ENCODE measurements at regions not wholly inside any gene's neighbourhood (a gene's known extent, or its start where the extent isn't known, plus 50 kb on each side); places are given as distances from the start of the nearest gene placed in this dataset.

GRCh38 chr20:39588148-39588757 is 626.1 kb downstream of the DHX35 start:
- DNase-seq = peak in 1 of 3 donors; percentile 14

GRCh38 chr20:39581034-39581433 is 618.9 kb downstream of the DHX35 start:
- no peak for DNase-seq

- no peak for DNase-seq
These were observed 614.6 kb downstream of the DHX35 start for GRCh38 chr20:39576771-39577170.

- peak in 1 of 3 donors; percentile 22 for DNase-seq
These were observed 611.9 kb downstream of the DHX35 start for GRCh38 chr20:39574061-39574460.

- DNase-seq = no peak
These were observed 609.0 kb downstream of the DHX35 start for GRCh38 chr20:39571171-39571570.

GRCh38 chr20:39568109-39568508 is 606.0 kb downstream of the DHX35 start:
- no peak for DNase-seq

GRCh38 chr20:39563349-39563748 is 601.2 kb downstream of the DHX35 start:
- DNase-seq = no peak

- DNase-seq = no peak
These were observed 592.2 kb downstream of the DHX35 start for GRCh38 chr20:39554341-39554740.

- no peak for DNase-seq
These were observed 591.0 kb downstream of the DHX35 start for GRCh38 chr20:39553120-39553519.

GRCh38 chr20:39549733-39550132 is 587.6 kb downstream of the DHX35 start:
- DNase-seq = no peak

GRCh38 chr20:39547546-39548408 is 585.6 kb downstream of the DHX35 start:
- DNase-seq = no peak

GRCh38 chr20:39541136-39541803 is 579.1 kb downstream of the DHX35 start:
- DNase-seq = no peak

GRCh38 chr20:39538317-39538716 is 576.2 kb downstream of the DHX35 start:
- no peak for DNase-seq

GRCh38 chr20:39535301-39535700 is 573.2 kb downstream of the DHX35 start:
- DNase-seq = no peak

GRCh38 chr20:39534846-39535245 is 572.7 kb downstream of the DHX35 start:
- DNase-seq = no peak

GRCh38 chr20:39533858-39534257 is 571.7 kb downstream of the DHX35 start:
- DNase-seq = no peak

GRCh38 chr20:39532205-39532604 is 570.1 kb downstream of the DHX35 start:
- no peak for DNase-seq

GRCh38 chr20:39528436-39528835 is 566.3 kb downstream of the DHX35 start:
- no peak for DNase-seq

GRCh38 chr20:39524371-39524911 is 562.3 kb downstream of the DHX35 start:
- DNase-seq = peak in 2 of 3 donors; percentile 15 to 52

GRCh38 chr20:39523405-39523804 is 561.3 kb downstream of the DHX35 start:
- no peak for DNase-seq

- no peak for DNase-seq
These were observed 556.5 kb downstream of the DHX35 start for GRCh38 chr20:39518654-39519053.

- no peak for DNase-seq
These were observed 554.8 kb downstream of the DHX35 start for GRCh38 chr20:39516964-39517363.

GRCh38 chr20:39504710-39505094 is 542.6 kb downstream of the DHX35 start:
- no peak for DNase-seq
